T-helper 17 cell (primary cell): ENCODE measurements at regions not wholly inside any gene's neighbourhood (a gene's known extent, or its start where the extent isn't known, plus 50 kb on each side); places are given as distances from the start of the nearest gene placed in this dataset.
A peak's percentile ranks its signal among the peaks of the same experiment; 100 is the strongest.

Source experiments
- ATAC-seq: fragments of 150-1000 bp; cut with Tn5 transposase; 2 replicates; pipeline ENCODE4 v1.10.0; 2021; ENCODE audit warnings: mild to moderate bottlenecking, moderate library complexity
- DNase-seq, 3 donors: peaks; one replicate each; pipeline versions ENCODE4 v3.0.0 to v3.0.0-alpha.2; 2020 to 2021
- H3K9me3 ChIP-seq: one replicate; pipeline ENCODE4 v1.7.0; 2013; ENCODE audit warnings: low read length, mild to moderate bottlenecking; ENCODE audit not compliant: control insufficient read depth, poor library complexity, severe bottlenecking
- H3K27ac Mint-ChIP-seq: one replicate; pipeline ENCODE4 v1.8.0; 2022; ENCODE audit warnings: mild to moderate bottlenecking, moderate library complexity, mixed read lengths
- H3K27me3 Mint-ChIP-seq: one replicate; pipeline ENCODE4 v1.8.0; 2022; ENCODE audit warnings: mixed read lengths
- H3K36me3 Mint-ChIP-seq: one replicate; pipeline ENCODE4 v1.8.0; 2022; ENCODE audit warnings: low read depth, mixed read lengths
- H3K4me1 Mint-ChIP-seq: one replicate; pipeline ENCODE4 v1.8.0; 2022; ENCODE audit warnings: mild to moderate bottlenecking, mixed read lengths
- H3K4me3 Mint-ChIP-seq: one replicate; pipeline ENCODE4 v1.8.0; 2022; ENCODE audit warnings: mild to moderate bottlenecking, moderate library complexity, mixed read lengths

DNA sequence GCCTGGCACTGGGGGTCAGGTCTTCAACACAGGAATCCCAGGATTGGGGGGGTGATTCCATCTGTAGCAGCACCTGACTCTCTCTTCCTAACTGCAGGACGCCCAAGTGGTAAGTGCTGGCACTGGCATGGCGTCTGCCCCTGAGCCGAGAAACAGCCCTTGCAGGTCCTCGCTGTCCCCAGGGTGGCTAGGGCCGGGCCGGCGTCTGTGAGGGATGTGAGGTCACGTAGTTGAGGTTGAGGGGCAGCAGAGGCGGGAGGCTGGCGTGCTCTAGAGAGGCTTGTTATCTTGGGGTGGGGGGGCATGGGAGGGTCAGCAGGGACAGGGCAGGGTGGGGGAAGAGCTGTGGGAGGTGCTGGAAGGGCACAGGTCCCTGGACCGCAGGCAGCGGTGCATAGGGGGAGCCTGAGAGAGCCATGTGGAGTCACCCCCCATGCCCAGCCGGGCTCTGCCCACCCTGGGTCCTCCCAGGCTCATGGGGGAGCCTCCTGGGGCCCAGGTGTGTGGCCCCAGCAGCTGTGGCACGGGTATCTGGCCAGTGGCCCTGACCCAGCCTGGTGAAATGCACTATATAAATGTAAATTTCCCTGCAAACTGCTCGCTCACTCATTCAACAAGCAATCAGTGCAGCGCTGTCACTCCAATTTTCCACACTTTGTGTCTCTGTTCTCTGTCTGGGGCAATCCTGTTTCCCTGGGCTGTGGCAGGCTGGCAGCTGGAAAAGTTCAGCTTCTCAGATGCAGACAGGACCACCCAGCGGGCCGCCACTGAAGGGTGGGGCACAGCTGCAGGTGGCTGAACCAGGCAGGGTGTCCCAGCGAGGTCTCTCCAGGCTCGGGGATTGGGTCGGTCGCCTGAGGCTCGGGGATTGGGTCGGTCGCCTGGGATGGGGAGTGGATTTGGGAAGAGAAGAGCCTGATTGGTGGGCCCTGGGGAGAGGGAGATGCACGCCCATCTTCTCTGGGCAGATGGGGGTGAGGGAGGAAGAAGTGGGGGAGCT lies 102.2 kb upstream of the NKX1-1 start:
- Mint-ChIP-seq H3K4me1 (peaks cover 3% of the 10 kb centered on the region), H3K36me3 (peaks cover 2% of the 10 kb centered on the region), H3K4me3 (no peak overlapping the region), H3K27ac (peak overlapping the region; percentile 16), H3K27me3 (peaks cover 20% of the 10 kb centered on the region)
- ATAC-seq (no peak), DNase-seq (peak in 2 of 3 donors; percentile 4 to 8)
- H3K9me3 ChIP-seq = no peaks in the 10 kb centered on the region

DNA sequence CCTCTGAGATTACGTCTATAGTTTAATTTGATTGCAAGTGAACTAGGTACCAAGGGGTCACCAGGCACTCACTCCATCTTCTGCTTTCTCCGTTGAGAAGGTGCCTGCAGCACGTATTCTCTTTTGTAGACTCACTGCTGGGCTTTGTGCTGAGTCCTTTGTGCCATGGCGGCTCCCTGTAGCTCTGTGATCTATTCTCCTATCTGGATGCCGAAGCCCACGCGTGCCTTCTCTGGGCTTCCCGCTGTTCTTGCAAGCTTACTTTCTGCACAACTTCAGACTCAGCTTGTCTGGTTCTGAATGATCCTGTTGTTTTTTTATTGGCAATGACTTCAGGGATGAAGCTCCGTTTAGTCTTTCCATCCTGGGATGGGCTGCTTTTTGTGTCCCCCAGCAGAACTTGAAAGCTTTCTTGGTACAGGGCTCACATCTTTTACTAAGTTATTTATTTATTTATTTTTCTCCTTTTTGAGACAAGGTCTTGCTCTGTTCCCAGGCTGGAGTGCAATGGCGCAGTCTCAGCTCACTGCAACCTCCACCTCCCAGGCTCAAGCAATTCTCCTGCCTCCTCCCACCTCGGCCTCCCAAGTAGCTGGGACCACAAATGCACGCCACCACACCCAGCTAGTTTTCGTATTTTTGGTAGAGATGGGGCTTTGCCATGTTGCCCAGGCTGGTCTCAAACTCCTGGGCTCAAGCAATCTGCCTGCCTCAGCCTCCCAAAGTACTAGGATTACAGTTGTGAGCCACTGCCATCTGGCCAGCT lies 100.9 kb upstream of the NKX1-1 start:
- no peak for DNase-seq
- Mint-ChIP-seq H3K27me3 (peaks cover 25% of the 10 kb centered on the region), H3K36me3 (peaks cover 2% of the 10 kb centered on the region), H3K4me3 (no peak overlapping the region), H3K4me1 (peaks cover 3% of the 10 kb centered on the region), H3K27ac (no peak overlapping the region)
- H3K9me3 ChIP-seq = no peaks in the 10 kb centered on the region
- ATAC-seq = no peak

DNA sequence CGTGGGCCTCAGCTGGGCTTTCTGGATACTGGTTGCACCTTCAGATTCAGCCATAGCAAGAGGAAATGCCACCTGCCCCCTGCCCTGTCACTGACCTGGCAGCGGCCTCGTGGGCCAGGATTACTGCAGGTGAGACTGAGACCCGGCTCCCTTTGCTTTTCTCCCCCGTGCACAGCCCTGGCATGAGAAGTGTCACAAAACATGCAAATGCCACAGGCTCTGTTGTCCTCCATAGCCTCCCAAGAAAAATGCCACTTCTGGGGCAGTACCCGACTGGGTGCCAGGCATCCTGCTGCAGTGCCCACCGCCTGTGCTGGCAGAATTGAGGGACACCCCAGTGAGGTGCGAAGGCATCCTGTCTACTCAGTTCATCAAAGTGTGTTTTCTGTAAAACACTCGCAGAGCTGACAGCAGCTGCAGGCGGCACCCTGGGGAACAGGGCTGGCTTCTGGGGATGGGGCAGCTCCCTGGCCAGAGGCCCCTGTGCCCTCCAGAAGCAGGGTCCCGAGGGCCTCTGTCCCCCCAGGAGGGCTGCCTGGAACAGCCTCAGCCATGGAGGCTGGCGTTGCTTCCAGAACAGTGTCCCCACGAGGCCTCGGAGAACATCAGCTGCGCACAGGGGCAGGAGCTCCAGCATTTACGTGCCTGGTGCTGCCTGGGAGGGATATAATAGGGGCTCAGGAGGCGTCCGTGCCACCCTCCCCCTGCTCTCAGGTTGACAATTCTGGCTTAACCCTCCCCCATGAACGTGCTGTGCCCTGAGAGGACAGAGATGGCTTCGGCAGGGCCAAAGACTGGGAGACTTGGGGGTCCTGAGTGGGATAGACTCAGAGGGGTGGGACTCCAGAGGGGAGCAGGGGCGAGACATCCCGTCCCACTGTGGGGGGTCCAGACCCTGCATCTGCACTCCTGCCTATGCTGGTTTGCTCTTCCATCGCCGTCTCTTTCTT lies 99.5 kb upstream of the NKX1-1 start:
- DNase-seq = peak in 2 of 3 donors; percentile 6 to 7
- H3K36me3 Mint-ChIP-seq = peaks cover 2% of the 10 kb centered on the region
- ATAC-seq = no peak
- H3K4me3 Mint-ChIP-seq = no peak overlapping the region
- H3K9me3 ChIP-seq = no peaks in the 10 kb centered on the region
- peaks cover 25% of the 10 kb centered on the region for H3K27me3 Mint-ChIP-seq
- no peak overlapping the region for H3K27ac Mint-ChIP-seq
- peaks cover 3% of the 10 kb centered on the region for H3K4me1 Mint-ChIP-seq

DNA sequence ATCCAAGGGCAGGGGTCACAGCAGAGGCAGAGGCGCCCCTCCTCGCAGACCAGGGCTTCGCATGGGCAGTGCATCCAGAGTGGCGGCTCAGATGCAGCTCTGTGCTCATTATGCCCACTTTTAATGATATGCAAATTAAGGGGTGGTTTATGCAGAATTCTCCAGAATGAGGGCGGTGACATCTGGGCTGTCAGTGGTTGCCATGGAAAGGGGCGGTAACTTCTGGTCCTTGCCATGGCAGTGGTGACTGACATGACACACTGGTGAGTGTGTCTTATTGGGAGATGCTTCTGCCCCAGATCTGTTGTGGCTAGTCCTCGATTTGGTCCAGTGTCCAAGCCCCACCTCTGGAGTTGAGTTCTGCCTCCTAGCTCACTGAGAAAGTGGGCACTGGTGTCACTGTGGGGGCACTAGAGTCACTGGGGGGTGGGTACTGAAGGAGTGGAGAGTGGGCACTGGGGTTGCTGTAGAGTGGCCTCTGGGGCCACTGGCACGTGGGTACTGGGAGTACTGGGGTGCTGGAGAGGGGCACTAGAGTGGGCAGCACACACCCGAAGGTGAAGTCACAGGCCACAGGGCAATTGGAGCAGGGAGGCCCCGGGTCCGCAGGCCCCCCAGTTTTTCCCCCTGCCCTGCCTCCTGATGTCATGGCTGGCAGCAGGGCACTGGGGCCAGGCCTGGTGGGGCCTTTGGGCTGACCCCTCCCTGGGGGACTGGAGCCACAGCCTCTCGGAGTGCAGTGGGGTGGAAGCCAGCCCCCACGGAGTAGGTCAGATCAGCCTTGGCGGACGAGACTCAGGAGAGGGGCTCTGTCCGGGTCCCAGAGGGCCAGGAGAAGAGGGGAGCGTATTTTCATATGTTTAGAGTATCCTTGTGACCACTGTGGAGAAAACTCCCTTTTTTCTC lies 98.6 kb upstream of the NKX1-1 start:
- ATAC-seq (no peak), DNase-seq (no peak)
- peaks cover 3% of the 10 kb centered on the region for H3K4me1 Mint-ChIP-seq
- no peaks in the 10 kb centered on the region for H3K36me3 Mint-ChIP-seq
- H3K27me3 Mint-ChIP-seq = peaks cover 25% of the 10 kb centered on the region
- no peak overlapping the region for H3K4me3 Mint-ChIP-seq
- no peaks in the 10 kb centered on the region for H3K9me3 ChIP-seq
- H3K27ac Mint-ChIP-seq = no peak overlapping the region

DNA sequence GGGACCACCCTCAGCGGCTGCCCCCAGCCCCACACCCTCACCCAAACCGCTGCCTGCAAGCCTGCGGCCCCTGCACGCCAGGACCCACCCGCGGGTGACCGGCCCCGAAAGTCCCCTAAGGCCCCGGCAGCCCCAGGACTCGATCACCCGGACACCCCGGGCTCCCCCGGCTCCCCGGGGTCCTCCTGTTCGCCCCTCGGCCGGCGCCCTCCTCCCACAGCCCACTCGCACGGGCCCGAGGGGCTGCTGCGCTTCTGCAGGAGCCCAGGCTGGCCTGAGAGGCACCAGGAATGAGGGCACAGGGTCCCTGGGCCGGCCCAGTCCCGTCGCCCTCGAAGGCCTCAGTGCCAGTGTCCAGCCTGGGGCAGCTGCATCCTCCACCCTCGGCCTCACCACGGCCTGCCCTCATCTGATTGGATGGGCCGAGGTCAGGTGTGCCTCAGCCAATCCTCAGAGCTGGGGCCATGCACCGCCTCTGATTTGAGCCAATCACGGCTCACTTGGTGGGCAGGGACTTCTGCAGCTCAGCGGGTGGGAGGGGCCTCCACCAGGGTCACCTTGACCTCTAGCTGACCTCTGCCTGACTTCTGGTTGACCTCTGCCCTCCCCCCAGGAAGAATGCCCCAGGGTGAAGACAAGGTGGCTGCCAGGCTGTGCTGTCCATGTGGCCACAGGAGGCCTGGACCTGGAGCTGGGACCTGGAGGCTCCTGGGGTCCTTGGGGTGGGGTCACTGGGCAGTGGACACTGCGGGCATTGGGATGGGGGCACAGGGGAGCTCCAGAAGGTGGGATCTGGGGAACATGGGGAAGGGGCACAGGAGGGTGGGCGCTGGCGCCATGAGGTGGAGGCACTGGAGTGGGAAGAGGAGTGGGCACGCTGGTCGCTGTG lies 97.6 kb upstream of the NKX1-1 start:
- no peak overlapping the region for H3K27ac Mint-ChIP-seq
- peaks cover 3% of the 10 kb centered on the region for H3K4me1 Mint-ChIP-seq
- DNase-seq (peak in 1 of 3 donors; percentile 5), ATAC-seq (no peak)
- no peaks in the 10 kb centered on the region for H3K36me3 Mint-ChIP-seq
- H3K9me3 ChIP-seq = no peaks in the 10 kb centered on the region
- peaks cover 25% of the 10 kb centered on the region for H3K27me3 Mint-ChIP-seq
- H3K4me3 Mint-ChIP-seq = no peak overlapping the region

DNA sequence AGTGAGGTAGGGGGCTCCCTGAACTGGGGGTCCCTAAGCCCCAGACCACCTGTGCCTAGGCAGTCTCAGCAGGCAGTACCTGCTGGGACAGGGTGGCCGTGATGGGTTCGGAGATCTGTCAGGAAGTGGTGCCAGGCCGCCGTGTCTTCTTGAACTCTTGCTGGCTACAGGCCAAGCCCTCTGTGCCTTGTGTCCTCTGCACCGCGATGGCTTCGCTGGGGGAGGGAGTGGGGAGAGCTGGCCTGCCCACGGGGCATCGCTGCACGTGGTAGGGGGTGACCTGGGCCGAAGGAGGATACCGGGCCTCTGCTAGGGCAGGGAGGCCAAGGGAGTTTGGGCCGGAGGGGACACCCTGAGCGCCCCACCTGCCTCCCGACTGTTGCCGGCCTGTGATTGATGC lies 96.7 kb upstream of the NKX1-1 start:
- no peak overlapping the region for H3K4me3 Mint-ChIP-seq
- no peaks in the 10 kb centered on the region for H3K9me3 ChIP-seq
- ATAC-seq (no peak), DNase-seq (peak in 2 of 3 donors; percentile 4 to 7)
- no peaks in the 10 kb centered on the region for H3K36me3 Mint-ChIP-seq
- peaks cover 24% of the 10 kb centered on the region for H3K27me3 Mint-ChIP-seq
- no peak overlapping the region for H3K27ac Mint-ChIP-seq
- H3K4me1 Mint-ChIP-seq = peaks cover 3% of the 10 kb centered on the region

DNA sequence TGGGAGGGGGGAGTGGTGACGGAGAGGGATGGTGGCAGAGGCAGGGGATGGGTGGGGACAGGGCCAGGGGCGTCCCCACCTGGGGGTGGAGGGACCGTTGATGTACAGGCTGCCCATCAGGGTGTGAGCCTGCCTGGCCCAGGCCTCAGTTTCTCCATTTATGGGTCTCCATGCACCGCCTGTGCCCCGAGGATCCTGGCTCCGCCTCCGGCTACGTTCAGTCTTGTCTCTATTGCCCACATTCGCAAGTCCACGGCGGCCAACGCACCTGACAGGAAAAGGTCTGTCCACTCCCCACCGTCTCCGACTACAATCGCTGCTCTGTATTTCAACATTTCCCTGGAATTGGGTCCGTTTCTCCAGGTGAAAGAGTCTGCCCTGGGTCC lies 96.3 kb upstream of the NKX1-1 start:
- Mint-ChIP-seq H3K27ac (no peak overlapping the region), H3K4me1 (peaks cover 3% of the 10 kb centered on the region), H3K36me3 (no peaks in the 10 kb centered on the region), H3K4me3 (no peak overlapping the region), H3K27me3 (peaks cover 20% of the 10 kb centered on the region)
- ATAC-seq (no peak), DNase-seq (no peak)
- no peaks in the 10 kb centered on the region for H3K9me3 ChIP-seq

DNA sequence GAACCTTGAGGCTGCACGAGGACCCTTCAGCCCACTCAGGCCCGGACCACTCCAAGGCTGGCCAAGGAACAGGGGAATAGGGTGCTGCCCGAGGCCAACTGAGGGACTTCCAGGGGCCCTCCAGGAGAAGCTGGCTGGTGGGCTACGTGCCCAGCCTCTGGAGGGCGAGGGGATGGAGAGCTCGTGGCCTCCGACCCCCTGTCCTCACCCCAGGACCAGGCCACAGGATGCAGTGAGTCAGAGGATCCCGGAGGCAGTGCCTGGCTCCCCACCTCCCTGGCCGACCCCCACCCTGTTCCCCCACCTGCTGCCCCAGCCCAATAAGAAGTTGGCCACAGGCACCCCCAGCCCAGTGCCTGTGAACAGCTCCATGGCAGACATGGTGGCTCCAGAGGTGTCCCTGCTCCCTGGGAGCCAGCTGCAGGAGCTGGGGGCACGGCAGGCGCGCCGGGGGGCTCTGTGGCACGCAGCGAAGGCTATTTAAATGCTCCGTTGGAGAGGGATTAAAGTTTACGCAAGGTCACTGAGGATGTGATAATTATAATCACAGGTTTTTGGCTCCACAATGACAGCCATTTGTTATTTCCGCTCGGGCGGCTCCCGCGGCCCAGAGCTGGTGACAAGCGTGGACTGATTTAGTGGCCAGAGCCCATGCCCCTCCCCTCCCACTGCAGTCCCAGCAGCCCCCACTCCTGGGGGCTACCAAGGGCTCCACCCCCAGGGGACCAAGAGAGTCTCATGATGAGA lies 95.7 kb upstream of the NKX1-1 start:
- ATAC-seq (no peak), DNase-seq (peak in 2 of 3 donors; percentile 5 to 6)
- Mint-ChIP-seq H3K27me3 (peaks cover 17% of the 10 kb centered on the region), H3K4me3 (no peak overlapping the region), H3K36me3 (no peaks in the 10 kb centered on the region), H3K27ac (no peak overlapping the region), H3K4me1 (peaks cover 1% of the 10 kb centered on the region)
- no peaks in the 10 kb centered on the region for H3K9me3 ChIP-seq

DNA sequence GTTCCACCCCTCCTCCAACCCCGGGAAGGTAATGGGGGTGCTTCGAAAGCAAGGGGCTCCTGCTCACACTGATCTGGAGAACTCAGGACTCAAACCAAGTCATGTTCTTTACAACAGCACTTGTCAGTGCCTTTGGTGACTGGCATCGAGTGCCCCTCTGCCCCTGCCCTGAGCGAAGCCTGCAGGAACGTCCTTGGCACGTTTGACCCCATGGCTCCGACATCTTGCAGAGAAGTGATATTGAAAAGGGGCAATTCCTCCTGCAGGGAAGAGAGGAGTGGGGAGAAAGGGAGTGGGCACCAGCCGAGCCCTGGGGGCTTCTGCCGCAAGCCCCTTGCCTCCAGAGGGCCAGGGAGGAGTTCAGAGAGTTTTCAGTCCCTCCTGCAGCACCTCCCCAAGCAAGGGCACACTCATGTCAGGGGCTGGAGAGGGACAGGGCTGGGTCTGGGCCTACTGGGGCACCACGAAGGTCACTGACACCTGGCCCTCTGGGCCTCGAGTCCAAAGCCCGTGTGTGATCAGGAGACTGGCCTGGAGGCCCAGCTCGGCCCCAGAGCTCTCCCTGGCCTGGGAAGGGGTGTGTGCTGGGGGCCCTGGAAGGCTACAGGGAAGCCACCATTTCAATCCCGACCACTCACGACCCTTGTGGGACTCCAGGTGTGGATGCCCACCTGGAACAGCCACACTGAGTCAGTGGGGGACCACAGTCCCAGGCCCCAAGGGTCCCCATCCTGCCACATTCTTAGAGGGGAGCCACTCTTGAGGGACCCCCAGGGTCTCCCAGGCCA lies 94.9 kb upstream of the NKX1-1 start:
- Mint-ChIP-seq H3K27me3 (peaks cover 11% of the 10 kb centered on the region), H3K27ac (no peak overlapping the region), H3K4me1 (no peaks in the 10 kb centered on the region), H3K36me3 (no peaks in the 10 kb centered on the region), H3K4me3 (no peak overlapping the region)
- ATAC-seq = no peak
- H3K9me3 ChIP-seq = no peaks in the 10 kb centered on the region
- DNase-seq = peak in 2 of 3 donors; percentile 5

DNA sequence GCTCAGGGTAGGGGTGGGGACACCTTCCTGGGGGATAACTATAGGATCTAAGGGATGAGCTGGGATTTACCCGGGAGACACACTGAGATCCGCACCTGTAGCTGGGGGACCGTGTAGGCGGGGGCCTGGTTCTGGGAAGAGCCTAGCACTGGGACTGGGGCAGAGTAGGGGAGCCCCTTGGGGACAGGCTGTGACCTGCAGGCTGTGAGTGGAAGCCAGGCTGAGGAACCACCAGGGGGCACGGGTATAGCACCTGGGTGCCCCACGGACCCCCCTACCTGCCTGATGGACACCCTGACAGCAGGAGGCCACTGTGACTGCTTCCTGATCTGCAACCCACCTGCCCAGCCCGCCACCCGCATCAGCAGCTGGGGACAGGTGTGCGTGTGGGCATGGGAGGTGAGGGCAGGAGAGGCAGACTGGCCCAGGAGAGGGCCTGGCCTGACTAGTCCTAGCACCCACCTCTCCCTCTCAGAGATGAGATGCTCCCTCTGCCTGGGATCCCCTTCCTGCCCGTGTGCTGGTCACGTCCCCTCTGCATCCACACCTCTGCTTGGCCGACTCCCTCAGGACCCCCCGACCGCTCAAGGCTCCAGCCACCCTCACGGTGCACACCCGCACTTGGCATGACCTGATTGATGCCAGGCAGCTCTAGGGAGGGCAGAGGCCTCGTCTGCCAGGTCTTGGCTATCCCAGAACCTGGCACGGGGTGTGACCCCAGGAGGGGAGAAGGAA lies 94.2 kb upstream of the NKX1-1 start:
- Mint-ChIP-seq H3K36me3 (no peaks in the 10 kb centered on the region), H3K27me3 (peaks cover 6% of the 10 kb centered on the region), H3K4me3 (no peak overlapping the region), H3K4me1 (no peaks in the 10 kb centered on the region), H3K27ac (no peak overlapping the region)
- no peaks in the 10 kb centered on the region for H3K9me3 ChIP-seq
- DNase-seq = peak in 2 of 3 donors; percentile 5 to 14
- no peak for ATAC-seq
